PC-9 (cell line): ENCODE measurements at regions not wholly inside any gene's neighbourhood (a gene's known extent, or its start where the extent isn't known, plus 50 kb on each side); places are given as distances from the start of the nearest gene placed in this dataset.

Experiments
- BruUV-seq: library from RNA; stranded (reverse); fragments of 400-500 nt; replicated peaks from 2 replicates; lab custom pipeline; 2021; lab: Mats Ljungman, UMichigan
- CTCF ChIA-PET: fragments of 300-600 bp; sonication (Branson Sonifier 250); formaldehyde crosslinking; loops from one replicate; lab custom pipeline; 2022; ENCODE audit warnings: antibody characterized with exemption; lab: Charles Lee
- POLR2A ChIA-PET: fragments of 300-600 bp; sonication (Branson Sonifier 250); formaldehyde crosslinking; loops from one replicate; lab custom pipeline; 2022; ENCODE audit warnings: antibody characterized with exemption; ENCODE audit not compliant: unreplicated experiment; lab: Charles Lee
- DNase-seq, 2 experiments: peaks; one replicate each; pipeline versions ENCODE4 v3.0.0 to v3.0.0-alpha.2; 2015 to 2022; ENCODE audit warnings: mixed read lengths in 1 of 2
- H2AFZ ChIP-seq: fragments of 200-600 bp; sonication (generic); 2 replicates; pipeline ENCODE4 v1.8.1; 2017; ENCODE audit warnings: antibody characterized with exemption
- H3F3A ChIP-seq: fragments of 200-600 bp; sonication (generic); 2 replicates; pipeline ENCODE4 v1.8.1; 2017; ENCODE audit warnings: antibody characterized with exemption, mild to moderate bottlenecking, low read depth; ENCODE audit not compliant: insufficient read depth
- H3K27ac ChIP-seq: fragments of 200-600 bp; sonication (generic); 2 replicates; pipeline ENCODE4 v1.6.1; 2016; ENCODE audit warnings: mixed run types
- H3K27me3 ChIP-seq: fragments of 200-600 bp; sonication (generic); 2 replicates; pipeline ENCODE4 v1.6.1; 2016; ENCODE audit warnings: low read depth, mixed run types; ENCODE audit not compliant: insufficient read depth
- H3K36me3 ChIP-seq: fragments of 200-600 bp; sonication (generic); 2 replicates; pipeline ENCODE4 v1.6.1; 2016; ENCODE audit warnings: low read depth, mixed run types
- H3K4me1 ChIP-seq: fragments of 200-600 bp; sonication (generic); replicated peaks from 2 replicates; pipeline ENCODE4 v1.6.1; 2016; ENCODE audit warnings: mixed run types; ENCODE audit not compliant: insufficient read depth
- H3K4me2 ChIP-seq: fragments of 200-600 bp; sonication (generic); 2 replicates; pipeline ENCODE4 v1.6.1; 2017; ENCODE audit warnings: mixed run types
- H3K4me3 ChIP-seq: fragments of 200-600 bp; sonication (generic); 2 replicates; pipeline ENCODE4 v1.6.1; 2016; ENCODE audit warnings: mixed run types
- H3K79me2 ChIP-seq: fragments of 200-600 bp; sonication (generic); 2 replicates; pipeline ENCODE4 v1.6.1; 2017; ENCODE audit warnings: low read depth, mixed run types
- H3K9me2 ChIP-seq: fragments of 200-600 bp; sonication (generic); 2 replicates; pipeline ENCODE4 v1.8.1; 2017; ENCODE audit warnings: mild to moderate bottlenecking; ENCODE audit not compliant: insufficient read depth
- H3K9me3 ChIP-seq: fragments of 200-600 bp; sonication (generic); 2 replicates; pipeline ENCODE4 v1.8.1; 2016; ENCODE audit warnings: low read depth; ENCODE audit not compliant: insufficient read depth
- H4K20me1 ChIP-seq: fragments of 200-600 bp; sonication (generic); 2 replicates; pipeline ENCODE4 v1.8.1; 2017; ENCODE audit not compliant: insufficient read depth
- CTCF ChIP-seq: fragments of 200-600 bp; sonication (generic); conservative IDR thresholded peaks from 2 replicates; pipeline ENCODE4 v1.6.1; 2017; ENCODE audit warnings: mixed run types, antibody characterized with exemption, mild to moderate bottlenecking, moderate library complexity
- EZH2 ChIP-seq: fragments of 200-600 bp; sonication (generic); IDR thresholded peaks from 2 replicates; pipeline ENCODE4 v1.8.0; 2017; ENCODE audit warnings: antibody characterized with exemption, low read depth
- intact Hi-C: fragments of 100-400 bp; cut with micrococcal nuclease; formaldehyde crosslinking; loops from one replicate; pipeline ENCODE4 v1.10.0; 2022; ENCODE audit not compliant: unreplicated experiment

GRCh38 chr14:43204816-43205215, 1302.3 kb downstream of the FSCB start:
- H3K79me2 ChIP-seq: no peaks in the 10 kb centered on the region
- no peaks in the 10 kb centered on the region for H3K4me1 ChIP-seq
- ChIA-PET POLR2A (no interaction called here), CTCF (no interaction called here)
- no peak for TF ChIP-seq CTCF
- no peak for TF ChIP-seq EZH2
- H3K9me2 ChIP-seq: no peaks in the 10 kb centered on the region
- no peak overlapping the region for H3K4me2 ChIP-seq
- intact Hi-C loops: no loop called here
- no peaks in the 10 kb centered on the region for H4K20me1 ChIP-seq
- no peaks in the 10 kb centered on the region for H3K9me3 ChIP-seq
- no peaks in the 10 kb centered on the region for H3K27me3 ChIP-seq
- no peak for DNase-seq
- H2AFZ ChIP-seq: no peak overlapping the region
- no TSS peak for BruUV-seq
- no peaks in the 10 kb centered on the region for H3F3A ChIP-seq
- no peaks in the 10 kb centered on the region for H3K36me3 ChIP-seq
- H3K27ac ChIP-seq: no peak overlapping the region
- no peak overlapping the region for H3K4me3 ChIP-seq

GRCh38 chr14:43200519-43200918, 1306.6 kb downstream of the FSCB start:
- no peaks in the 10 kb centered on the region for H3K9me2 ChIP-seq
- no peak overlapping the region for H2AFZ ChIP-seq
- H3K4me2 ChIP-seq: no peak overlapping the region
- no peak overlapping the region for H3K4me3 ChIP-seq
- H3K27me3 ChIP-seq: no peaks in the 10 kb centered on the region
- H4K20me1 ChIP-seq: no peaks in the 10 kb centered on the region
- CTCF ChIA-PET: no interaction called here
- no peak overlapping the region for H3K27ac ChIP-seq
- intact Hi-C loops: no loop called here
- H3K79me2 ChIP-seq: no peaks in the 10 kb centered on the region
- POLR2A ChIA-PET: no interaction called here
- H3K36me3 ChIP-seq: no peaks in the 10 kb centered on the region
- H3K9me3 ChIP-seq: no peaks in the 10 kb centered on the region
- no peaks in the 10 kb centered on the region; the same call in 1 of the 2 replicates for H3F3A ChIP-seq
- no TSS peak for BruUV-seq
- no peak for DNase-seq
- TF ChIP-seq CTCF (no peak), EZH2 (no peak)
- H3K4me1 ChIP-seq: no peaks in the 10 kb centered on the region

GRCh38 chr14:43198465-43198864, 1308.6 kb downstream of the FSCB start:
- CTCF ChIA-PET: no interaction called here
- Histone ChIP-seq H3K4me3 (no peak overlapping the region), H3K9me3 (no peaks in the 10 kb centered on the region), H3K4me2 (no peak overlapping the region), H3K79me2 (no peaks in the 10 kb centered on the region), H3F3A (no peaks in the 10 kb centered on the region; the same call in 1 of the 2 replicates), H2AFZ (no peak overlapping the region), H3K27ac (no peak overlapping the region), H3K36me3 (no peaks in the 10 kb centered on the region), H3K27me3 (no peaks in the 10 kb centered on the region), H3K4me1 (no peaks in the 10 kb centered on the region), H3K9me2 (no peaks in the 10 kb centered on the region), H4K20me1 (no peaks in the 10 kb centered on the region)
- no TSS peak for BruUV-seq
- intact Hi-C loops: no loop called here
- no peak for TF ChIP-seq CTCF
- POLR2A ChIA-PET: no interaction called here
- no peak for DNase-seq
